ENCODE measurements at regions not wholly inside any gene's neighbourhood (a gene's known extent, or its start where the extent isn't known, plus 50 kb on each side); places are given as distances from the start of the nearest gene placed in this dataset.
"Not testable (repeated sequence)": the region's sequence is repeated elsewhere in the genome, so short reads cannot be mapped to it uniquely, and the experiment has no call there.

DNA sequence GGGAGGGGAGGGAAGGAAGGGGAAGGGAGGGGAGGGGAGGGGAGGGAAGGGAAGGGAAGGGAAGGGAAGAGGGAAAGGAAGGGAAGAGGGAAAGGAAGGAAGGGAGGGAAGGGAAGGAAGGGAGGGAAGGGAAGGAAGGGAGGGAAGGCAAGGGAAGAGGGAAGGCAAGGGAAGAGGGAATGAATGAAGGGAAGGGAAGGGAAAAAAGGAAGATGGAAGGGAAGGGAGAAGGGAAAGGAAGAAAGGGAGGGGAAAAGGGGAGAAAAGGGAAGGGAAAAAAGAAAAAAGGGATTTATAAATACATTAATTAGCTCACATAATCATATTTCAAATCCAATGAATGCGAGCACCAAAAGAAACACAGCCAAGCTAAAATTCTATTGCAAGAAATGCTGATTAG is 202.9 kb upstream of the LRRTM4 start:
- DNase-seq: no peak

GRCh38 chr2:77734662-77735340 is 212.6 kb upstream of the LRRTM4 start:
- not testable (repeated sequence) for DNase-seq

DNA sequence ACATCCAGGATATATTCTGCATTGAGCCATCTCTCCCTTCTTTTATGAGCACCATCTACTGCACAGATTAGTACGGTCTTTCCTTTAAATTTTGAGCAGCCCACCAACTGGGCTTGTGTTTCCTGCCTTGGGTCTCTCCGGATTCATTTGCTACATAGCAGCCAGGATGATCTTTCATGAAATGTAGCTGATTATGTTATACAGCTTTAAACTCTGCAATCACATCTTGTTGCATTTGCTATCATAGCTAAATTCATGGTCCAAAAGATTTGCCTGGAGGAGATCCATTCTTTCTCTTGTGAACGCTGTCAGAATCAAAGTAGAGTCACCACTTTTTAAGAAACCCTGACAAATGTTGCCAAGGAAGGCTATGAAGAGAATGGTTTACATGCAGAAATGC is 215.1 kb upstream of the LRRTM4 start:
- DNase-seq: no peak

GRCh38 chr2:77746780-77747179 is 224.6 kb upstream of the LRRTM4 start:
- DNase-seq: no peak

- not testable (repeated sequence) for DNase-seq
Observed at GRCh38 chr2:77753710-77754345, 231.7 kb upstream of the LRRTM4 start.

GRCh38 chr2:77767388-77768076 is 245.4 kb upstream of the LRRTM4 start:
- no peak for DNase-seq

GRCh38 chr2:77768508-77768907 is 246.3 kb upstream of the LRRTM4 start:
- DNase-seq: no peak

GRCh38 chr2:77778917-77779316 is 256.7 kb upstream of the LRRTM4 start:
- DNase-seq: no peak

DNA sequence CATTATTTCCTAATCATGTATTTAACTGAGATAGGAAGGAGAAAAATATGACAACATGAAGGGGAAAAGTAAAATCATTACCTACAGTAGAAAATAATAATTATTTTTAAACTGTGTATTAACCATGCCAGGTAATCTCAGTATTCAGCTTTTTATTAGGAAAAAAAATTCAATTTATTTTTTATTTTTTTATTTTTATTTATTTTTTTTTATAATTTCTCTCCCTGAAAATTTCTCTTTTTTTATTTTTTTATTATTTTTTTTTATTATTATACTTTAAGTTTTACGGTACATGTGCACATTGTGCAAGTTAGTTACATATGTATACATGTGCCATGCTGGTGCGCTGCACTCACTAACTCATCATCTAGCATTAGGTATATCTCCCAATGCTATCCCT is 271.3 kb upstream of the LRRTM4 start:
- DNase-seq: not testable (repeated sequence)

DNA sequence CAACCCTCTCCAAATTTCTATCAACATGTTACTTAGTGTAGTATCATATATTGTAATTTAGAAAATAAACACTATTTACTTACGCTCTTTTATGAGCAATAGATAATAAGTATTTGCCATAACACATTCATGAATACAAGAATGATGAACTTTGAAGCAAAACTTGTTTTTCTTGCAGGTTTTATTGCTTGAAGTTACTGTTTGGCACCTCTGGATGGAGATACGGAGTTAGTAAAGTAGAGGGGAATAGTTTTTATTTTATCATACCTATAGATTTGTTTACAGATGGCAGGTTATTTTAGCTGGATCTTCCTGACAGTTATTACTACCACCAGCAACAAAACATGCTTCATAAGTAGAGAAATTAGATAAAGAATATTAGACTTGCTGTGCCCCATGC is 274.2 kb upstream of the LRRTM4 start:
- no peak for DNase-seq

DNA sequence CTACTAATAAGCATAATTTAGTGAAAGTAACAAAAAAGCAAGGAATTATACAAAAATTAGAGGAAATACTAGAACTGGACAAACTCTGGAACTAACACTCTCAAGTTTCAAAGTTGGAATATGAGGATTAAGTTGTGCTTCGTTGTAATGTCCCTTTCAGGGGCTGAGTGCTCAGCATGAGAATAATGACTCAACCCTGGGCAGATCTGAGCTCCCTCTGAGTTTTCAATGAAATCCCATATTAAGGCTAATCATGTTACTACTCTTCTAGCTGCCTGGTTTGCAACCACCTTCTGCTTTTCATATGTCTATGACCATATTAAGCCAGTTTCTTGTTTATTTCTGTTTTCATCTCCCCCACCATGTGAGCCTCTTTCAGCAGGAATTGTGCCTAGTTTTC is 274.9 kb upstream of the LRRTM4 start:
- no peak for DNase-seq

- DNase-seq: no peak
Observed at GRCh38 chr2:77800410-77800809, 278.2 kb upstream of the LRRTM4 start.

GRCh38 chr2:77807531-77808215 is 285.5 kb upstream of the LRRTM4 start:
- no peak for DNase-seq

- DNase-seq: no peak
Observed at GRCh38 chr2:77808599-77808998, 286.4 kb upstream of the LRRTM4 start.

DNA sequence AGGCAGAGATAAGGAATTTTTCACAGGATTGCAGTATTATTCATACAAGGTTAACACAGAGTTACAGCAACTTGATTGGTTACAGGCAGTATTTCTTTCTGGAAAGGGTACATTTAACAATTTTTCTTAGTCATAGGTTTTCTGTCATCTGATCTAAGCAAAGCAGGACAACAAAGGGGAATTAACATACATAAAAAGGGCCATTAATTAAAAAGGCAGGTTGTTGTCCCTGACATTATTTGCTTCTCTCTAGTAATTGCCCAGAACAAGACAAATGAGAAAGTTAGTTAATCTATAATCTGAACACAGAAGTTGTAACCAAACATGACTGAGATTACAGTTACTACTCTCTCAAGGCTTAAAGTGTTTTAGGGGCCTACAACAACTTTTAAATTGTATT is 291.4 kb upstream of the LRRTM4 start:
- no peak for DNase-seq

DNA sequence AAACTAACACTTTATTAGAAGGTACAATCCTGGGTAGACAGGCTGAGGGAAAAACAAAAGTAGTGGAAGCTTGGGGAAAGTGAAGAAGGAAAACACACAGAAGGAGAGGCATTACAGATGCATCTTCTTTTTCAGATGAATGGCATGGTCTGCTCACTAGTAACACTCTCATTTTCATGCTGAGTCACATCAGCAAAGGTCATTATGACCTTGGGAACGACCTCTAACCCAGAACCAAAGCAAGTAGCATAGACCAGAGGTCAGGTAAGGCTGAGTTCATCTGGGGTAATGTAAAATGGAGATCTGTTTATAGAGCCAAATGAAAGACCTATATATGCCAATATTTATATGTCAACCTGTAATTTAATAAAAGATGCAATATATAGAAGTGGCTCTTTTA is 294.4 kb upstream of the LRRTM4 start:
- no peak for DNase-seq

- DNase-seq: no peak
Observed at GRCh38 chr2:77818186-77818585, 296.0 kb upstream of the LRRTM4 start.

- no peak for DNase-seq
Observed at GRCh38 chr2:77823028-77823427, 300.9 kb upstream of the LRRTM4 start.

DNA sequence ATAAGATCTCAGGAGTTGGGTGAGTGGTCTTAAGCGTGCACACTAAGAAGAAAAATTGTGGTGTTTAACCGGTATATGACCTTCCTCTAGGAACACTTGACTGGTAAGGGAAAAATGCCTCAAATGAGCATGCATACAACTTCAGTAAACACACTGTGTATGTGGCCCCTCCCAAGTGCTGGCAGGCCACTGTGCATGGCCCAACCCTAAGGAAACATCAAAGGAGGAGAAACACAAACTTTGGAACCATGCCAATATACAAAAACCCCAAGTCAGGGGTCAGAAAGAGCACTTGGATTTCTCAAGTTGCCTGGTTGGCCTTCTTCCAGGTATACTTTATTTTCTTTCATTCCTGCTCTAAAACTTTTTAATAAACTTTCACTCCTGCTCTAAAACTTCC is 308.9 kb upstream of the LRRTM4 start:
- DNase-seq: no peak

GRCh38 chr2:77831471-77831870 is 309.3 kb upstream of the LRRTM4 start:
- no peak for DNase-seq

- no peak for DNase-seq
Observed at GRCh38 chr2:77831898-77832297, 309.7 kb upstream of the LRRTM4 start.

GRCh38 chr2:77834360-77835002 is 312.3 kb upstream of the LRRTM4 start:
- no peak for DNase-seq

DNA sequence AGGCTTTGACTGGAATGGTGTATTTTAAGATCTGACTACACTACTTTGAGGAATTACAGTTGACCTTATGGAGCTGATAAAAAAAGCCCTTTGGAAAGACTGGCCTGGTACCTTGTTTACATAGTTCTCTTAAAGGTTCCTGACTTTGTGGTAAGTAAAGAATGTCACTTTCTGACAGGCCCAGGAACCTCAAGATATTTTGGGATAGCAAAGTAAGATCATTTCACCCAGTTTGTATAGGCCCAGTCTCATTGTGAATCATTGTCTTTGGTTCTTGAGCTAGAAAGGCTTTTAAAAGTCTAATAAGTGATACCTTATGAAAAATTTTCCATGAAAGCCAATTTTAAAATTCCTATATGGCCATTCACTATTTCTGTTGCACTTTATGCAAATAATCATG is 316.3 kb upstream of the LRRTM4 start:
- no peak for DNase-seq

All from fibroblast of skin of right quadriceps (primary cell).